SU-DHL-6 (cell line): ENCODE measurements at regions not wholly inside any gene's neighbourhood (a gene's known extent, or its start where the extent isn't known, plus 50 kb on each side); places are given as distances from the start of the nearest gene placed in this dataset.

Experiments used
- H2AFZ ChIP-seq: fragments of 200-600 bp; sonication (generic); 2 replicates; pipeline ENCODE4 v1.6.1; 2014; ENCODE audit warnings: low read depth, mild to moderate bottlenecking, moderate library complexity, mixed read lengths, antibody characterized with exemption, low read length; ENCODE audit not compliant: severe bottlenecking
- H3F3A ChIP-seq: fragments of 200-600 bp; shearing (Covaris generic); 2 replicates; pipeline ENCODE4 v1.6.0; 2016; ENCODE audit warnings: antibody characterized with exemption, mild to moderate bottlenecking; ENCODE audit not compliant: insufficient read depth
- H3K27ac ChIP-seq: fragments of 200-600 bp; sonication (generic); 2 replicates; pipeline ENCODE4 v1.5.1; 2016; ENCODE audit warnings: low read depth, mild to moderate bottlenecking, low read length, moderate library complexity, mixed read lengths
- H3K27me3 ChIP-seq: fragments of 200-600 bp; sonication (generic), shearing (Covaris generic); 2 replicates; pipeline ENCODE4 v1.6.0; 2014; ENCODE audit warnings: mild to moderate bottlenecking, low read length
- H3K36me3 ChIP-seq: fragments of 200-600 bp; sonication (generic); 2 replicates; pipeline ENCODE4 v1.6.1; 2014; ENCODE audit warnings: mild to moderate bottlenecking, low read length, mixed read lengths
- H3K4me2 ChIP-seq: fragments of 300-600, 200-600 bp; shearing (Covaris generic), sonication (generic); 2 replicates; pipeline ENCODE4 v1.6.0; 2014; ENCODE audit warnings: low read length, low read depth, mild to moderate bottlenecking; ENCODE audit not compliant: poor library complexity, severe bottlenecking
- H3K4me3 ChIP-seq: fragments of 200-600 bp; sonication (generic); 2 replicates; pipeline ENCODE4 v1.5.1; 2014; ENCODE audit warnings: antibody characterized with exemption, low read length, mild to moderate bottlenecking, mixed read lengths; ENCODE audit not compliant: insufficient read depth, poor library complexity, severe bottlenecking
- H3K79me2 ChIP-seq: fragments of 200-600 bp; sonication (generic); 2 replicates; pipeline ENCODE4 v1.6.1; 2014; ENCODE audit warnings: mild to moderate bottlenecking, low read length, moderate library complexity; ENCODE audit not compliant: insufficient read depth
- H3K9ac ChIP-seq: fragments of 200-600 bp; sonication (generic); 2 replicates; pipeline ENCODE4 v1.7.0; 2014; ENCODE audit warnings: mild to moderate bottlenecking, low read length
- H3K9me2 ChIP-seq: fragments of 200-600 bp; sonication (generic); replicated peaks from 2 replicates; pipeline ENCODE4 v1.6.1; 2014; ENCODE audit warnings: low read length; ENCODE audit not compliant: insufficient read depth
- H3K9me3 ChIP-seq: fragments of 200-600 bp; sonication (generic); 2 replicates; pipeline ENCODE4 v1.6.1; 2014; ENCODE audit warnings: low read length, mixed read lengths; ENCODE audit not compliant: insufficient read depth
- H4K20me1 ChIP-seq: fragments of 200-600 bp; sonication (generic); 2 replicates; pipeline ENCODE4 v1.6.1; 2014; ENCODE audit warnings: low read depth, mild to moderate bottlenecking, antibody characterized with exemption, low read length, moderate library complexity, mixed read lengths
- CTCF ChIP-seq: fragments of 200-600 bp; sonication (generic); IDR thresholded peaks from one replicate; pipeline ENCODE4 v1.5.1; 2017; ENCODE audit warnings: antibody characterized with exemption, mild to moderate bottlenecking, low read length, moderate library complexity; ENCODE audit not compliant: insufficient read depth, poor library complexity, severe bottlenecking
- EZH2phosphoT487 ChIP-seq: fragments of 200-600 bp; sonication (generic), shearing (Covaris generic); conservative IDR thresholded peaks from 2 replicates; pipeline ENCODE4 v1.6.1; 2018; ENCODE audit warnings: mild to moderate bottlenecking, antibody characterized with exemption, low read length, moderate library complexity, mixed read lengths

- Histone ChIP-seq H3K9me3 (no peaks in the 10 kb centered on the region), H3K79me2 (no peaks in the 10 kb centered on the region), H3K27ac (no peak overlapping the region), H3K9ac (no peak overlapping the region), H3K27me3 (no peaks in the 10 kb centered on the region), H3K36me3 (no peaks in the 10 kb centered on the region), H3K9me2 (no peaks in the 10 kb centered on the region), H3F3A (no peaks in the 10 kb centered on the region), H4K20me1 (no peaks in the 10 kb centered on the region), H2AFZ (no peak overlapping the region), H3K4me3 (no peak overlapping the region), H3K4me2 (no peak overlapping the region)
- TF ChIP-seq CTCF, result no peak
- TF ChIP-seq EZH2phosphoT487, result no peak
Measured at GRCh38 chr6:56375806-56376205, 128.4 kb upstream of the COL21A1 start.

- H4K20me1 ChIP-seq, result no peaks in the 10 kb centered on the region
- H3F3A ChIP-seq, result no peaks in the 10 kb centered on the region
- no peak overlapping the region for H2AFZ ChIP-seq
- H3K9me3 ChIP-seq, result no peaks in the 10 kb centered on the region
- no peak for TF ChIP-seq EZH2phosphoT487
- no peak for TF ChIP-seq CTCF
- H3K27me3 ChIP-seq, result no peaks in the 10 kb centered on the region
- H3K4me3 ChIP-seq, result no peak overlapping the region
- no peaks in the 10 kb centered on the region for H3K9me2 ChIP-seq
- no peak overlapping the region for H3K4me2 ChIP-seq
- H3K27ac ChIP-seq, result no peak overlapping the region
- no peak overlapping the region for H3K9ac ChIP-seq
- H3K36me3 ChIP-seq, result no peaks in the 10 kb centered on the region
- no peaks in the 10 kb centered on the region for H3K79me2 ChIP-seq
Measured at GRCh38 chr6:56374841-56375369, 127.5 kb upstream of the COL21A1 start.

DNA sequence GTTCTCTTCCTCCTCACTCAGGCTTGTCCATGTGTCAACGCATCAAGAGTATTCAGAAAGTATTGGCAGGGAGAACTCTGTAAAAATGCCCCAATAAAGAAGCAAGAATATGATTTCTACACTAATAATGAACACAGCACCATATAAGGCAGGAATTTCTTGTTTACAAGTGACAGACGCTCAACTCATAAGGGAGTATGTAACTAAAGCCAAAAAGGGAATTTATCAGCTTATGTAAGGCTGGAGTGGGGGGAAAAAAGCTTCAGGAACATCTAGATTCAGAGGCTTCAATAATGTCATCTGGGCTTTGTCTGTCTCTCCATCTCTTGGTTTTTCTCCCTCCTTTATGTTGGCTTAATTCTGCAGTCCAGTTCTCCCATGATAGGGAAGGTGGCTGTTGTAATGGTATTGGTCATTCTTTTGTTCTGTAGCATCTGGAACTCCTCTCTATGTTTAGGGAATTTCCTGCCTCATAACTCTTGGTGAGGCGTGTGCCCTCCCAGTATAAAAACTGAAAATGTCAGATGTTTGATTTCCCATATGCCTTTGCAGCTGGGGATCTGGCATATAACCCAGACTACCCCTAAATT is 125.1 kb upstream of the COL21A1 start:
- Histone ChIP-seq H3F3A (no peaks in the 10 kb centered on the region), H3K9ac (no peak overlapping the region), H3K9me2 (no peaks in the 10 kb centered on the region), H3K27me3 (no peaks in the 10 kb centered on the region), H4K20me1 (no peaks in the 10 kb centered on the region), H3K4me3 (no peak overlapping the region), H3K36me3 (no peaks in the 10 kb centered on the region), H3K27ac (no peak overlapping the region), H3K79me2 (no peaks in the 10 kb centered on the region), H3K9me3 (no peaks in the 10 kb centered on the region), H3K4me2 (no peak overlapping the region), H2AFZ (no peak overlapping the region)
- no peak for TF ChIP-seq CTCF
- no peak for TF ChIP-seq EZH2phosphoT487
